Uterus (tissue), 2 donors: ENCODE measurements at regions not wholly inside any gene's neighbourhood (a gene's known extent, or its start where the extent isn't known, plus 50 kb on each side); places are given as distances from the start of the nearest gene placed in this dataset.

Source experiments
- POLR2A ChIP-seq, 2 donors: fragments of 450-650 bp; IDR thresholded peaks; one replicate each; pipeline ENCODE4 v1.6.1; 2016; ENCODE audit warnings: antibody characterized with exemption in 2 of 2, mild to moderate bottlenecking in 1 of 2, moderate library complexity in 1 of 2
- TF ChIP-seq, protein P1 (sequence below), 4 experiments: fragments of 200-600 bp in 2 of 4; fragments of 450-650 bp in 2 of 4; sonication (generic) in 2 of 4; IDR thresholded peaks; one replicate each; pipeline ENCODE4 v1.5.1; 2016 to 2019; ENCODE audit warnings: antibody characterized with exemption in 4 of 4, mild to moderate bottlenecking in 2 of 4, moderate library complexity in 1 of 4

DNA sequence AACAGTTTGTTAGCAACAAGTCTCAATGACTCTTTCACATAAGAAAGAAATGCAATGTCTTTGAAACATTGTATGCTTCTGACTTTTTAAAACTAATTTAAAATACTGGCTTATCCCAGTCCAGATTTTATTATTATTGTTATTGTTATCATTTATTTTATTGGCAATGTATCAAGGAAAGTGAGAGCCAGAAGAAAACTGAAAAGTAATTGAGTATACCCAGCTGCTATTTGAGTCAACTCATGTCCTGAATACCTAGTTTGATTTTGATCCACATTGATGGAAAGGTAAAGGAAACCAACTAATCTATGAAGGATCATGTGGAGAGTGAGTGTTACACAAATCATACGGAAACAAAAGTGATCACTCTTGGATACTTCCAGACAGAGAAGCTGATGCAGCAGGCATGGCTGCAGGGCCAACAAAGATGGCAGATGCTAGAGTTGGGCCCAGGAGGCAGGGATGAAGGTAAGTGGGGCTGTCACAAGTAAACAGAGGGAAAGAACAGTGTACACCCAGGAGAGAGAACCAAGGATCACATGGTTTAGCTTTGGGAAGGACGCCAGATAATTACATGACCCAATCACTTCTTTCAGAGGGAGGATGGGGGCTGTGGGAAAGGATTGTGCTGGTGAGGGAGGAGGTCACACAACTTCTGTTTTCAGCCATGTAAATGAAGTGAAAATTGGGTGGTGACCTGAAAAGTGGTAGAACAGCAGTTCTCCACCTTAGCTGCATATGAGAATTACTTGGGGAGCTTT, 179.2 kb upstream of the NAMPT start:
- TF ChIP-seq, protein P1, sequence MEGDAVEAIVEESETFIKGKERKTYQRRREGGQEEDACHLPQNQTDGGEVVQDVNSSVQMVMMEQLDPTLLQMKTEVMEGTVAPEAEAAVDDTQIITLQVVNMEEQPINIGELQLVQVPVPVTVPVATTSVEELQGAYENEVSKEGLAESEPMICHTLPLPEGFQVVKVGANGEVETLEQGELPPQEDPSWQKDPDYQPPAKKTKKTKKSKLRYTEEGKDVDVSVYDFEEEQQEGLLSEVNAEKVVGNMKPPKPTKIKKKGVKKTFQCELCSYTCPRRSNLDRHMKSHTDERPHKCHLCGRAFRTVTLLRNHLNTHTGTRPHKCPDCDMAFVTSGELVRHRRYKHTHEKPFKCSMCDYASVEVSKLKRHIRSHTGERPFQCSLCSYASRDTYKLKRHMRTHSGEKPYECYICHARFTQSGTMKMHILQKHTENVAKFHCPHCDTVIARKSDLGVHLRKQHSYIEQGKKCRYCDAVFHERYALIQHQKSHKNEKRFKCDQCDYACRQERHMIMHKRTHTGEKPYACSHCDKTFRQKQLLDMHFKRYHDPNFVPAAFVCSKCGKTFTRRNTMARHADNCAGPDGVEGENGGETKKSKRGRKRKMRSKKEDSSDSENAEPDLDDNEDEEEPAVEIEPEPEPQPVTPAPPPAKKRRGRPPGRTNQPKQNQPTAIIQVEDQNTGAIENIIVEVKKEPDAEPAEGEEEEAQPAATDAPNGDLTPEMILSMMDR (IDR thresholded peaks at IDR 0.05): no peak
- TF ChIP-seq POLR2A (IDR thresholded peaks at IDR 0.05): no peak
